H1 (cell line): ENCODE measurements at regions not wholly inside any gene's neighbourhood (a gene's known extent, or its start where the extent isn't known, plus 50 kb on each side); places are given as distances from the start of the nearest gene placed in this dataset.

ENCODE experiments used
- CTCF ChIA-PET: fragments of 300-600 bp; sonication (Branson Sonifier 250); formaldehyde crosslinking; loops from one replicate; lab custom pipeline; 2021; ENCODE audit not compliant: partially characterized antibody; lab: Charles Lee
- POLR2A ChIA-PET: fragments of 300-600 bp; sonication (Branson Sonifier 250); formaldehyde crosslinking; loops from one replicate; lab custom pipeline; 2021; ENCODE audit warnings: inconsistent platforms; ENCODE audit not compliant: partially characterized antibody; lab: Charles Lee
- DNase-seq, 2 experiments: peaks; one replicate each; pipeline versions ENCODE4 v3.0.0 to v3.0.0-alpha.2; 2010 to 2022; ENCODE audit warnings: low spot score in 2 of 2, low read depth in 1 of 2, mixed read lengths in 1 of 2
- FAIRE-seq: peaks from 2 replicates; lab custom pipeline; 2011; peaks lifted over from hg19 to GRCh38; lab: Jason Lieb, UNC
- H2AFZ ChIP-seq: 2 replicates; pipeline ENCODE4 v1.8.1; 2012; ENCODE audit warnings: low read length, inconsistent platforms
- H2AK5ac ChIP-seq: 2 replicates; pipeline ENCODE4 v1.6.1; 2013; ENCODE audit warnings: low read depth, low read length
- H2BK120ac ChIP-seq: replicated peaks from 2 replicates; pipeline ENCODE3; 2013; ENCODE audit warnings: low read depth, low read length, inconsistent platforms
- H2BK12ac ChIP-seq: 2 replicates; pipeline ENCODE4 v1.6.1; 2013; ENCODE audit warnings: low read depth, low read length
- H2BK15ac ChIP-seq: 2 replicates; pipeline ENCODE4 v1.6.1; 2013; ENCODE audit warnings: low read length
- H2BK20ac ChIP-seq: 2 replicates; pipeline ENCODE4 v1.6.1; 2013; ENCODE audit warnings: low read length
- H2BK5ac ChIP-seq: 2 replicates; pipeline ENCODE4 v1.6.1; 2013; ENCODE audit warnings: low read depth, low read length
- H3K14ac ChIP-seq: 2 replicates; pipeline ENCODE4 v1.6.1; 2013; ENCODE audit warnings: inconsistent platforms; ENCODE audit not compliant: insufficient read length
- H3K18ac ChIP-seq: 2 replicates; pipeline ENCODE4 v1.6.1; 2013; ENCODE audit warnings: low read length; ENCODE audit errors: extremely low read depth
- H3K23ac ChIP-seq: 2 replicates; pipeline ENCODE4 v1.6.1; 2013; ENCODE audit warnings: inconsistent platforms; ENCODE audit not compliant: insufficient read length
- H3K23me2 ChIP-seq: 2 replicates; pipeline ENCODE4 v1.6.1; 2013; ENCODE audit warnings: low read depth, low read length
- H3K27ac ChIP-seq: 2 replicates; pipeline ENCODE4 v1.6.1; 2011; ENCODE audit warnings: low read depth, low read length, inconsistent platforms
- H3K27me3 ChIP-seq, 4 experiments: replicated peaks in 1 of 4; 1 replicate in 1 of 4; 2 replicates in 3 of 4; pipeline versions ENCODE4 v1.6.1 to v1.8.1; 2011 to 2013; ENCODE audit warnings: low read length in 3 of 4, mild to moderate bottlenecking in 3 of 4, inconsistent platforms in 2 of 4, mixed read lengths in 2 of 4, moderate library complexity in 1 of 4; ENCODE audit not compliant: control insufficient read depth in 3 of 4, insufficient read depth in 3 of 4; ENCODE audit errors: extremely low read depth in 1 of 4
- H3K36me3 ChIP-seq, 4 experiments: 2 replicates each; pipeline versions ENCODE4 v1.6.1 to v1.8.1; 2011 to 2013; ENCODE audit warnings: mild to moderate bottlenecking in 4 of 4, low read length in 3 of 4, moderate library complexity in 2 of 4, control low read depth in 1 of 4, inconsistent platforms in 1 of 4; ENCODE audit not compliant: insufficient read depth in 4 of 4, control insufficient read depth in 2 of 4
- H3K4ac ChIP-seq: replicated peaks from 2 replicates; pipeline ENCODE3; 2013; ENCODE audit warnings: low read length, low read depth, mixed read lengths, inconsistent platforms; ENCODE audit not compliant: insufficient read length
- H3K4me1 ChIP-seq, 4 experiments: replicated peaks in 1 of 4; 1 replicate in 1 of 4; 2 replicates in 3 of 4; pipeline versions ENCODE4 v1.6.1 to v1.8.1; 2011 to 2013; ENCODE audit warnings: low read length in 3 of 4, inconsistent platforms in 2 of 4, mixed read lengths in 1 of 4; ENCODE audit not compliant: insufficient read depth in 4 of 4, control insufficient read depth in 3 of 4
- H3K4me2 ChIP-seq, 2 experiments: 2 replicates each; pipeline versions ENCODE4 v1.6.1 to v1.8.1; 2011 to 2013; ENCODE audit warnings: low read depth in 2 of 2, low read length in 2 of 2, control low read depth in 1 of 2, inconsistent platforms in 1 of 2, mild to moderate bottlenecking in 1 of 2; ENCODE audit not compliant: insufficient read depth in 1 of 2
- H3K4me3 ChIP-seq, 4 experiments: fragments of 200-600, 300-600 bp in 1 of 4; sonication (generic), shearing (Covaris generic), sonication (Bioruptor Twin) in 1 of 4; 2 replicates each; pipeline versions ENCODE4 v1.5.1 to v1.8.1; 2011 to 2016; ENCODE audit warnings: low read length in 4 of 4, low read depth in 3 of 4, control low read depth in 2 of 4, inconsistent platforms in 2 of 4, mild to moderate bottlenecking in 2 of 4, mixed read lengths in 1 of 4, moderate library complexity in 1 of 4; ENCODE audit not compliant: insufficient read depth in 2 of 4; ENCODE audit errors: extremely low read depth in 1 of 4
- H3K56ac ChIP-seq: replicated peaks from 2 replicates; pipeline ENCODE3; 2013; ENCODE audit warnings: low read depth, mild to moderate bottlenecking, mixed read lengths, low read length, inconsistent platforms; ENCODE audit not compliant: insufficient read length
- H3K79me1 ChIP-seq: 2 replicates; pipeline ENCODE4 v1.6.1; 2013; ENCODE audit warnings: low read depth, low read length, control low read depth
- H3K79me2 ChIP-seq, 2 experiments: 2 replicates each; pipeline versions ENCODE4 v1.6.1 to v1.8.1; 2012 to 2013; ENCODE audit warnings: low read length in 2 of 2, mild to moderate bottlenecking in 2 of 2, inconsistent platforms in 1 of 2; ENCODE audit not compliant: insufficient read depth in 2 of 2, control insufficient read depth in 1 of 2
- H3K9ac ChIP-seq, 4 experiments: replicated peaks in 1 of 4; 1 replicate in 1 of 4; 2 replicates in 3 of 4; pipeline versions ENCODE4 v1.6.1 to v1.8.1; 2011 to 2013; ENCODE audit warnings: low read depth in 3 of 4, low read length in 3 of 4, control low read depth in 2 of 4, mild to moderate bottlenecking in 2 of 4, moderate library complexity in 2 of 4, inconsistent platforms in 1 of 4; ENCODE audit errors: extremely low read depth in 1 of 4
- H3K9me3 ChIP-seq, 2 experiments: 2 replicates each; pipeline versions ENCODE4 v1.6.1 to v1.8.1; 2012 to 2013; ENCODE audit warnings: mild to moderate bottlenecking in 2 of 2, moderate library complexity in 2 of 2, control low read depth in 1 of 2, inconsistent platforms in 1 of 2, low read depth in 1 of 2, low read length in 1 of 2, mixed read lengths in 1 of 2; ENCODE audit not compliant: insufficient read depth in 2 of 2
- H4K20me1 ChIP-seq, 2 experiments: replicated peaks in 1 of 2; 2 replicates each; pipeline versions ENCODE3 to v1.8.1; 2011 to 2013; ENCODE audit warnings: inconsistent platforms in 2 of 2, low read length in 2 of 2, mild to moderate bottlenecking in 1 of 2; ENCODE audit not compliant: insufficient read depth in 2 of 2, control insufficient read depth in 1 of 2
- H4K5ac ChIP-seq: 2 replicates; pipeline ENCODE4 v1.6.1; 2013; ENCODE audit warnings: low read length, low read depth, mixed read lengths, inconsistent platforms; ENCODE audit not compliant: insufficient read length
- H4K8ac ChIP-seq: 2 replicates; pipeline ENCODE4 v1.8.0; 2013; ENCODE audit warnings: mild to moderate bottlenecking, moderate library complexity, low read length, inconsistent platforms; ENCODE audit not compliant: insufficient read depth; ENCODE audit errors: extremely low read depth
- H4K91ac ChIP-seq: replicated peaks from 2 replicates; pipeline ENCODE3; 2013; ENCODE audit warnings: low read length, mixed read lengths, inconsistent platforms; ENCODE audit not compliant: insufficient read length
- POLR2A ChIP-seq, 2 experiments: IDR thresholded peaks; 1 replicate in 1 of 2; 2 replicates in 1 of 2; pipeline ENCODE4 v1.6.1; 2011; ENCODE audit warnings: low read depth in 2 of 2, low read length in 2 of 2, mild to moderate bottlenecking in 2 of 2; ENCODE audit errors: control extremely low read depth in 1 of 2
- WGBS, 2 experiments: shearing (Covaris generic) in 1 of 2; methylation state at CpG; one replicate each; pipeline versions ENCODE4 v1.1.6 to v1.1.7; 2013 to 2015; ENCODE audit warnings: low lambda C conversion rate in 2 of 2, mixed read lengths in 2 of 2, inconsistent platforms in 1 of 2, low coverage in 1 of 2, missing lambda C conversion rate in 1 of 2; ENCODE audit not compliant: insufficient replicate concordance in 2 of 2, insufficient coverage in 1 of 2, insufficient read length in 1 of 2; ENCODE audit errors: extremely low coverage in 1 of 2, missing lambda C conversion rate in 1 of 2; 5-methylcytosine and 5-hydroxymethylcytosine counted together

DNA sequence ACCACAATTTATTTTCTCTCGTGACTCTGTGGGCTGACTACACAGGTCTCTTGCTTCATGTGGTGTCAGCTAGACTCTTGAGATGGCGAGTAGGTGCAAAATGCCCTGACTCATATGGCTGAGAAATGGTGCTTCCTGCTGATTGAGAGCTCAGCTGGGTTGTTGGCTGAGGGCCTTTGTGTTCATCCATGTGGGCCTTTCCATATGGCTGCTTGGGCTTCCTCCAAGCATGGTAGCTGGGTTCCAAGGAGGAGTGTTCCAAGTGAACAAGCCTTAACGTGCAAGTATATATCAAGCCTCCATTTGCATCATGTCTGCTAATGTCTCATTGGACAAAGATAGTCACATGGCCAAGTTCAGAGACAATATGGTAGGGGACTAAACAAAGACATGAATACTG lies 164.0 kb downstream of the PDCD6IP start:
- no peak overlapping the region for H2BK5ac ChIP-seq
- H4K91ac ChIP-seq, result no peak overlapping the region
- CTCF ChIA-PET, result no interaction called here
- H3K27ac ChIP-seq, result no peak overlapping the region
- H3K9ac ChIP-seq, result no peak overlapping the region
- H3K18ac ChIP-seq, result no peak overlapping the region
- no peaks in the 10 kb centered on the region for H4K20me1 ChIP-seq
- H3K4ac ChIP-seq, result no peak overlapping the region
- H3K4me2 ChIP-seq, result no peak overlapping the region
- no peak overlapping the region for H3K4me3 ChIP-seq
- no peak overlapping the region for H2AK5ac ChIP-seq
- H3K56ac ChIP-seq, result no peak overlapping the region
- no peaks in the 10 kb centered on the region for H3K79me1 ChIP-seq
- H3K23me2 ChIP-seq, result no peaks in the 10 kb centered on the region
- no peak overlapping the region for H2BK15ac ChIP-seq
- no peak overlapping the region for H4K8ac ChIP-seq
- no peaks in the 10 kb centered on the region for H3K27me3 ChIP-seq
- no peak overlapping the region for H3K23ac ChIP-seq
- FAIRE-seq (no peak), DNase-seq (no peak)
- no peak overlapping the region for H2BK120ac ChIP-seq
- 88% methylated on average over 3 of the region's 3 CpGs; no CpG with 5 or more reads in 1 of the 2 experiments for WGBS, 2 experiments
- H3K36me3 ChIP-seq, result no peaks in the 10 kb centered on the region
- no peaks in the 10 kb centered on the region for H3K9me3 ChIP-seq
- no peak overlapping the region for H2BK20ac ChIP-seq
- H3K79me2 ChIP-seq, result no peaks in the 10 kb centered on the region
- no peak overlapping the region for H3K14ac ChIP-seq
- no peaks in the 10 kb centered on the region for H3K4me1 ChIP-seq
- no peak overlapping the region for H2BK12ac ChIP-seq
- POLR2A ChIA-PET, result no interaction called here
- H2AFZ ChIP-seq, result no peak overlapping the region; the same call in 1 of the 2 replicates
- H4K5ac ChIP-seq, result no peak overlapping the region
- no peak for TF ChIP-seq POLR2A (IDR thresholded peaks at IDR 0.05; ENCODE audit: control extremely low read depth in 1 of 2, low read depth in 2 of 2, low read length in 2 of 2)
